ENCODE measurements at regions not wholly inside any gene's neighbourhood (a gene's known extent, or its start where the extent isn't known, plus 50 kb on each side); places are given as distances from the start of the nearest gene placed in this dataset.

DNA sequence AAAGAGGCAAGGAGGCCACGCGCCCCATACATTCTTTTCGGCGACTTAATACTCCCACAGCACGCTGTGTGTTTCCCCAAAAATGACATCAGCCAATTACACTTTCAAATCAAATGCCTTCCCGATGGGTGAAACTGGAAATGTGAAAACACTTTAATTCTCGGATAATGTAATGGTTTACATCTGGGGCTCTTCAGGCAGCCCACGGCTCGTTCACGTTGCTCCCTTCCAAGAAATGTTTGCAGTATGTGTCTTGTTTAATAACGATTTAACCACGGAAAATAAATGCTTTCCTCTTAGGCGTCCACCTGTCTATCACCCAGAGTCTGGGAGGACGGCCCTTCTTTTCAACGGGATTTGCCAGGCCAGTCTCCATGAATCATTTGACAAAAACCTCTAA, 272.5 kb downstream of the SHOX start:
- TF ChIP-seq CTCF (IDR thresholded peaks at IDR 0.05) (no peak), POLR2A (IDR thresholded peaks at IDR 0.05) (no peak)
